SHP77 treated with DMSO at 0.1 percent for 48 hours (cell line): ENCODE measurements at regions not wholly inside any gene's neighbourhood (a gene's known extent, or its start where the extent isn't known, plus 50 kb on each side); places are given as distances from the start of the nearest gene placed in this dataset.
"Not testable (repeated sequence)": the region's sequence is repeated elsewhere in the genome, so short reads cannot be mapped to it uniquely, and the experiment has no call there.

Experiments
- DNase-seq: peaks from one replicate; lab custom pipeline; 2025; lab: John Stamatoyannopoulos, UW

DNA sequence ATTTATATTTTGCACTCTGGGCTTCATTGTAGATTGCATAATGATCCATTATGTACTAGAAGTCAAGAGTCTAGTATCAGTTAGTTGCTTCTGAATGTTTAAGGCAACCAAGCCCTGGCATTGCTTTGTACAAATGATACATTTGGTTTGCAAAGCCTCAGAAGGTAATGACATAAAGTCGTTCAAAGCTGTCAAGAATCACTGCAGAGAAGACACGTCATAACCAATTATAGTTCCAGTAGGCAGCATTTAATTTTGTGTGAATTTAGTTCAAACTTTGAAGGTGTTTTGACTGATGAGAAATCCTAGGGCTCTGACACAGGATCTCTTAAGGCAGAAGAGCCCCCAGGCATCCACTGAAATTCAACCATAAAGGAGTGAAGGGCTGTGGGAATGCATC lies 163.0 kb upstream of the KRR1 start:
- DNase-seq: no peak

DNA sequence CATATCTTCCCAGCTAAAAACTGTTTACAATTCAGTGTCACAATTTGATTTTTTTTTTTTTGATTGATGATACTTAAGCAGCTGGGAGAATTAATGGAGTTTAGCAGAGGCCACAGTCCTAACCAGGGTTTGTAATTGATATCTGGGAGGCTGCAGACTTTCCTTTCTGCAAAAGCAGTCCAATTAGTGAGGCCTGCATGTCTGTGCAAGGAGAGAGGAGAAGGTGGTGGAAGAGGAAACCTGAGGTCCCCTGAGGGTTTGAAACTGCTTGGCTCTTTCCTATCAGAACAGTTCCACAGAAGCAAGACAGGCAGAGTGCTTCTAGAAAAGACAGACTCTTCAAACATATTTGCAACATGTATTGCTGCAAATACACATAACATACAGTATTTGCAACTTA lies 160.8 kb upstream of the KRR1 start:
- no peak for DNase-seq

DNA sequence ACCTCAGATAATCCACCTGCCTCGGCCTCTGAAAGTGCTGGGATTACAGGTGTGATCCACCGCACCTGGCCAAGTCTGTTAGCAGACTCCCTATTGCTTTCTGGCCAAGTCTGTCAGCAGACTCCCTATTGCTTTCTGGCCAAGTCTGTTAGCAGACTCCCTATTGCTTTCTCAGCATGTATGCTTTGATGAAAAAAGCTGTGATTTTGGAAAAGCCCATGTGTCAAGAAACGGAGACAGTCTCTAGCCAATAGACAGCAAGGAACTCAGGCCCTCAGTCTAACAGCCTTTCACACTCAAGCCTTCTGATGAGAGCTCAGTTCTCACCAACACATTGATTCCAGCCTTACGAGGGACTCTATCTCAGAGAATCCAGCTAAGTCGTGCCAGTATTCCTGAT lies 158.8 kb upstream of the KRR1 start:
- no peak for DNase-seq

DNA sequence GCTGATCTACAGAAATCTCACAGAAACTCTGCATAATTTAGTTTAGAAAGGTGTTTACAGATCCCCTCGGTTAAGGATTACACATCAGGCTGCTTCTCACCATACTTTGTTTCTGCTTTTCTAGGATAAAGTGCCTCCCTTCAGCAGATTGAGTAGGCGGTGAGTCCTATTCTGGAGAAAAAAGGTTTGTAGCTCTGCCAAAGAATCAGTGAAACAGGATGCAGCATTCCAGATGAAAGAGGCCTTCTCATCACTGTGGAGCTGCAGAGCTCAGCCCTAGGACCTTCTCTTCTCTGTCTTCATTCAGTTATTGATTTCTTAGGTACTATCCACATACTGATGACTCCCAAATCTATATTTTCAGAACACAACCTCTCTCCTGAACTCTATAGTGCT lies 155.5 kb upstream of the KRR1 start:
- no peak for DNase-seq

DNA sequence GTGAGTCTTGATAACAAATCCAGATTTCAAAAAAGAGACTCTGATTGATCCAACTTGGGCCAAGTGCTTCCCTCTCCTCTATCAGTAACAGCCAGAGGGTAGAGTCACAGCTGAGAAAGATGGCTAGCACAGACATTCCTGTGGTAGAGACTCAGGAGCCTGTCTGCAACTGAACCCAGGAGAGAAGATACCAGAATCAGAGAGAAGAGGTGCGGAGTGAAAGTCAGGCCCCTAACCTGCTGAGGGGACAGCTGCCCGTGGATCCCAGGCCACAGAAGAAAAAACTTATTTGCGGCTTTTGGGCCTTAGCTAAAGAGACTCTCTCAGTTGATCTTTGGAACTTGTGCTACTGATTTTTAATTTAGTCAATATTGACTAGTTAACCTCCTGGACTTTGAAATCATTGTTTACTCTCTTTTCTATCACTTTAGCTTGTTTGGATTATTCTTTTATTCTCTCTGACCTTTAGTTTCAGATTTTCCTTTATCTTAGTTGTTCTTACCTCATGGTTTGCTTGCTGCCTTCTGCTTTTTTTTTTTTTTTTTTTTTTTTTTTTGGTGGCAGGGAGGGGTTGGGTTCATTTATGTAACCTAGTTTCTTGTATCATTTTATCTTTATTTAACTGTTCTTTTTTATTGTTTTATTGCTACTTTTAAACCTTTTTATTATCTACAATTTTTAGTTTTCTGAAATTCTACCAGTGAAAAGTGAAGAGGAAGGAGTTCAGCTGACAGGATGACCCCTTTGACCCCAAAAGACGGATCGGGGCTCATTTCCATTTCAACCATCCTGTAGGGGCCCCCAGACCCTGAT lies 154.9 kb upstream of the KRR1 start:
- DNase-seq: no peak

DNA sequence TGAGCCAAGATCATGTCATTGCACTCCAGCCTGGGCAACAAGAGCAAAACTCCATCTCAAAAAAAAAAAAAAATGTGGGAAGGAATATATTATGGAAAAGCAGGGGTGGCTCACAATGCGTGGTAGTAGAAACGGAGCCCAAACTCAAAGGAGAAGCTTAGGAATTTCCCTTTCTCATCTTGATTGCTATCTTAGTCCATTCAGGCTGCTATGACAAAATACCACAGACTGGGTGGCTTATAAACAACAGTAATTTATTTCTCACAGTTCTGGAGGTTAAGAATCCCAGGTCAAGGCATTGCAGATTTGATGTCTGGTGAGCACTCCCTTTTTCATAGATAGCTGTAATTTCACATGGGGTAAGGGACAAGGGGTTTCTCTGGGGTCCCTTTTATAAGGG lies 153.8 kb upstream of the KRR1 start:
- no peak for DNase-seq

DNA sequence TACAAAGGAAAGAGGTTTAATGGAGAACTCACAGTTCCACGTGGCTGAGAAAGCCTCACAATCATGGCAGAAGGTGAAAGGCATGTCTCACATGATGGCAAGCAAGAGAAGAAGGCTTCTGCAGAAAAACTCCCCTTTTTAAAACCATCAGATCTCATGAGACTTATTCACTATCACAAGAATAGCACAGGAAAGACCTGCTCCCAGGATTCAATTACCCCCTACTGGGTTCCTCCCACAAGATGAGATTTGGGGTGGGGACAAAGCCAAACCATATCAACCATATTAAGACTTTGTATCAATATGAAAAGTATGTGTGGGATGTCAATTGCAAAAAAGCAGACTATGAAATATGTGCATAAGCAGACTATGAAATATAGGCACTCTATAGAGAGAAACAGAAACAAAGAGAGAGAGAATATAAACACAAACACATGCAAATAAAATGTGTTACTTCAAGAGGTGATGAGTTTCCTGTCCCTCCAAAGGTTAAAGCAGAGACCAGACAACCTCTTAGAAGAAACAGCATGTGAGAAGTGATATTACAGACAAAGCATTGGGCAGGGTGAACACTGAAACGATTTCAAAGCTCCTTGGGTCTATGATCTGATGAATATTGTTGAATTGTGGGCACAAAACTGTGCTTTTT lies 151.2 kb upstream of the KRR1 start:
- DNase-seq: no peak

DNA sequence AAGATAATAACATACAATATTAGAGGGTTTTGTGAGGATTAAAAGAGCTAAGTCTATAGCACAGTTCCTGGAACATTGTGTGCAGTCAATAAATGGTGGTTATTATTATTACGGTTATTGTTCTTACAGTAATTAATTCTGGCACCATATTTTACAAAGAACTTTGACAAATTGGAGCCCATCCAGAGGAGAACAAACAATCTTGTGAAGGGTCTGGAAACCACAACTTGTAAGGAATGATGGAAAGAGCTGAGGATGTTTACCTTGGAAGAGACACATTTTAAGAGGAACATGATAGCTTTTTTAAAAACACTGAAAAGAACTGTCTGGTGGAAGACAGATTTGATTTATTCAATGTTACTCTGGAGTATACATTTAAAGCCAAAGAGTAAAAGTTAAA lies 150.5 kb upstream of the KRR1 start:
- no peak for DNase-seq

DNA sequence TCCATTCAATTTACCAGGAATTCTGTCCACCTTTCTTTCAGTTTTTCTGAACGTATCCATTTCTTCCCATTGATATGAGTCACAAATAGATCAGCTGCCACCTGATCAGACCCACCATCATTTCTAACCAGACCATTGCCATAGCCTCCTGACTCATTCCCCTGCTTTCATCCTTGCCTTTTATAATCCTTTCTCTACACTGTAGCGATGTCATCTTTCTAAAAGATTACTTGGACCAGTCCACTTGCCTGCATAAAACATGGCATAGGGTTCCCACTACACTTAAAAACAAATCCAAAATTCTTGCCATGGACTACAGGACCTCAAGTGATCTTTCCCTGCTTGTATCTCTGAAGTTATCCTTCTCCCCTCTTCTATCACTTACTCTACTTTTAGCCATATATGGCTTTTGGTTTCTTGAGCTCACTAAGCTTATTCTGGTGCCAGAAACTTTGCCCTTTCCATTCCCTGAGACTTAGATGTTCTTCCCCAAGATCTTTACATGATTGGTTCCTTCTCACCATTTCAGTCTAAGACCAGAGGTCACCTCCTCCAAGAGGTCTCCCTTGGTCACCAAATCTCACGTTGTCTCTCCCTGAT lies 149.5 kb upstream of the KRR1 start:
- no peak for DNase-seq

DNA sequence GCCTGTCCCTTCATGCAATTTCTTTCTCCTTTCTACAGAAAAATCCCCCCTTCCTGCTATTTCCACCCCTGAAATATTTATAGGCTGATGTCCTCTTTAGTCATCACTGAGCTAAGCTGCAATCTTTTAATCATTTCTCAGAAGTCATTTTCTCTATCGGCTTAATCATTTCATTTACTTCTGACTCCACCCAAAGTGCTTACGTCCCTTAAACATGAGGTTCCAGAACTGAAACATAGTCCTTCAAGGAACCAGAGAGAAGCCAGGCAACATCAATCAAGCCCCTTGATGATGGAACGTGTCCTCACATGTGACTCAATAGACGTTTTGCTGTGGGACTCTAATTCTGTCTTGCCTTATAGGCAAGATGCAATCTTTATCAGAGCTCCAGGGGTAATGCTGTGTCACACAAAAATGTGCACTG lies 148.7 kb upstream of the KRR1 start:
- DNase-seq: no peak

DNA sequence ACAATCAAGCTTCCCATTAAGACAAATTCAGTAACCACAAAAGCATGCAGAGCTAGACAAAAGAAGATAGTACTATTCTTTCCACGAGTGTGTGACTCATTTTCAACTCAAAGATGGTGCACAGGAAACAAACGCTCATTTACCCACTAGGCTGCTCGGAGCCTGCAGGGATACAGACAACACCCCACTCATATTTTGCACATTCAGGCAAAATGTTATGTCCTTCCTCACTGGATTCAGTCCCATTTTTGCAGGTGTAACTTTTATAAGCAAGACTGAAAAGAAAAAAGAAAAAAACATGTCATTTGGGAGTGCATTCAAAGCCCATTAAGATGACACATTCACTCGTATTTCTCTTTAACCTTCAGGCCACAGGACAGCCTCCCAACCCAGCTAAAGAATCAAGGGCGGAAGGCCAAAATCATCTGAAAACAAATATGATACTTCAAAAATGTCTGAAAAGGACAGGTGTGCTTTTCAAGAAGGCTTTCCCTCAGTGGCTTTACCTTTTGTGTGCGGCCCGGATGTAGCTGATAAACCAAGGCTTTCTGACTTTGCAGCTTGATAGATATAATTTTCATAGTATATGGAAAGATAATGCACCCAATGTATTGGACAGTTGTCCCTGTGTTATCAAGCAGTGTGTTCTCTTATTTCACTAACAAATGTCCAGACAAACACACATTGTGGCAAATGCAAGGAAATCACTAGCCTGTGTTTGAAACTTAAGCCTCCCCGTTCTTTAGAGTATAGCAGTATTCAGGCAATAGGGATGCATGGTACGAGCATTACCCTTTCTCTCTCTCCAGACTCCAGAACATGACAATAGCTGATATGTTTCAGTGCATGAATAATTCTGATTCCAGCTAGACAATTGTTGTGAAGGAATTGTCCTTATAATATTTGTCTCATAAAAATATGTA lies 147.8 kb upstream of the KRR1 start:
- no peak for DNase-seq

DNA sequence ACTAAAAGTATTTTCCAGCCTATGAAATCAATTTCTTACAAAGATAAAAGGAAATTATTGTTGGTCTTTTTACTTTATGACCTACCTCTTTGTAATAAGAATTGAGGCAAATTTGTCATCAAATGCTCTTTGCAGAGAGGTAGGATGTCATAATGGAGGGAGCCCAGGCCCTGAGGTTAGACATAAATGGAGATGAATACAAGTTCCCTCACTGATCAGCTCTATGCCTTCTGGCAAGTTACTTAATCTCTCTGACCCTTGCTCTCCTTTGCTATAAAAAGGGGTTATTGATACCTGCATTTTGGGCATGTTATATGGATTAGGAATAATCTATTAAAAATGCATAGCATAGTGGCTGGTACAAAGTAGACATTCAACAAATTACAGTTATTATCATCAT lies 146.9 kb upstream of the KRR1 start:
- DNase-seq: no peak

DNA sequence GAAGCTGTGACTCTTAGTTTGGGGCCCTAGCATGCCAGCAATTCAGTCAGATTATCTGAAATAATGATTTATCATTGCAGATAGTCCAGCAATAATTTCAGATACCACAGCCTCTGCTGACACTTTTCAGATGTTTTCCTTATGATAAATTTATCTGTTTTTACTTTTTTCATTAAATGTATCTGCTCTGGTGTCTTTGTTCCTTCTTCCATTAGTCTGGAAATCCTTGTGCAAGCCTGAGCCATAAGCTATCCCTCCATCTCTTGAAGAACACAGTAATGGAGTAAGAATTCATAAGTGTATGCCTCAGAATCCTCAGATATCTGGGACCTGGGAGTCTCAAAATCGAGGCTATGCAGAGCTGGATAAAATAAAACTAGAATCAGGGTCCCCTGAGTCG lies 146.4 kb upstream of the KRR1 start:
- DNase-seq: no peak

DNA sequence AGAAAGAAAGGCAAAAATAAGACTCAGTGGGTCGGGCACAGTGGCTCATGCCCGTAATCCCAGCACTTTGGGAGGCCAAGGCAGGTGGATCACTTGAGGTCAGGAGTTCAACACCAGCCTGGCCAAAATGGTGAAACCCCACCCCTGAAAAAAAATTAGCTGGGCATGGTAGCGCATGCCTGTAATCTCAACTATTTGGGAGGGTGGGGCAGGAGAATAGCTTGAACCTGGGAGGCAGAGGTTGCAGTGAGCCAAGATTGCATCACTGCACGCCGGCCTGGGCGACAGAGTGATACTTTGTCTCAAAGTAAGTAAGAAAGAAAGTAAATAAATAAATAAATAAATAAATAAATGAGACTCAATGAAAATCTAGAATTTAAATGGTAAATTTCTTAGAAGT lies 145.9 kb upstream of the KRR1 start:
- not testable (repeated sequence) for DNase-seq

DNA sequence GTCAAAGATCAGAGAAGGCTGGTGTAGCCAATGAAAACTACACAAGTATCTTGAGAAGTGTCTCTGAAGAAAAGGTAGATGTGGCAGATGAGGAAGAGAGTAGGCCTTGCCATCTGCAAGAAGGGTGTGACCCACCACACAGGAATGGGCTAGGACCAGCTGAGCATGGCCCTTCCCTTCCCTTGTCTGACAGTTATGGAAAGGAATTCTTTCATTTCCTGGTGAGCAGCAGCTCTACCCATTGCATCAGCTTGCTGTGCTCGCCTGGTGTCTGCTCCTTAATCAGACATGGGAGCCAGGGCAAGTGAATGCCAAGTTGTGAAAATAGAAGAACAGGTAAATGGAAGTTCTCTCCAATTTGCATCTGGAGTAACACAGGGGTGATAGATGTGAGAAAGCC lies 145.2 kb upstream of the KRR1 start:
- DNase-seq: no peak

DNA sequence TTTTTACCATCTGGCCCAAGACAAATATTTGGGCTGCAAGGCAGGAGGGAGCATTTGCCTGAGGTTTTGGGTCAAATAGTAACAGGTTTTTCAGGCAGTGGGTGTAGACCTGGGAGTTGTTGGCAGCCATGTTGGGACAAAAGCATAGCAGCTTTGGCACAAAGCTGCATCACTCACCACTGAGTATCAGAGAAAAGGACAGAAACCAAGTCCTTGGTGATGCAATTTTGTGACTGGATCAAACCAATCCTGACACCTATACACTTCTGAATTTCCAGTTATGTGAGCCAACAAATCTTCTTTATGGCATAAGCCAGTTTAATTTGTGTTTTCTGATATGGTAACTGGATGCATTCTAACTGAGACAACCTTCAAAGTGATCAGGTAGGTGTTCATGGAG lies 144.8 kb upstream of the KRR1 start:
- no peak for DNase-seq

DNA sequence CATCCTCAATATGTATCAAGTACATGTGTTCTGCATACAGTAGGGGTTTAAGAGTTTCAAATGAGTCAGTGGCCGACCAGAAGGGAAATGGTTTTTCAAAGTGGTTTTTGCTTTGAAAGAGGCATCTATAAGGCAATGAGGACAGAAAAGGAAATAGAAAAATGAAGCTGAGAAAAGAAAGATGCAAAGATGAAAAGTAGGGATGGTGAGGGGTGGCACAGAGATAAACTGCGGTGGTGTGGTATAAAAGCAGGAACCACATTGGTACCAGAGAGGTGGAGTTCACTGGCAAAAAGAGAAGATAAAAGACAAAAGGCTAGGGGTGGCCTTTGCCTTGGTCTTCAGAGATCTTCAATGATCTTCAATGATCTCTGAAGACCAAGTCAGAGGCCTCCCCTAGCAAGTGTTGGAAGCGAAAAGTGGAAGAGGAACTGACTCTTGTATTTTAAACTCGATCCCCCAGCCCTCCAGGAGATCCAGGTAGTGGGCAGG lies 144.0 kb upstream of the KRR1 start:
- no peak for DNase-seq

DNA sequence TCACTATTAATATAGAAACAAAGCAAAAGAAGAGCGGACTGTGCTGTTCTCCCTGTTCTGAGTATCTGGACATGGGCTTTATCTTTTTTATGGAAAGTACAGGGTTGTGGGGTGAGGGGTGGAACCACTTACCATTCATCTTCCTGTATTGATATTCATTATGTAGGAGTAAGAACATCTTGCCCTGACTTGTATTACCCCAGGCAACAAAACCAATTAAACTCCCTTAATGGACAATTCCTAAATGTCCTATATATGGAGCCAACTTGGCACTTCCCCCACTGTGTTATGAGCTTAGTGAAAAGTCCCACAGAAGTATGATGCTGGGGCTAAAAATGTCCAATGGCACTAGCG lies 139.9 kb upstream of the KRR1 start:
- DNase-seq: no peak

DNA sequence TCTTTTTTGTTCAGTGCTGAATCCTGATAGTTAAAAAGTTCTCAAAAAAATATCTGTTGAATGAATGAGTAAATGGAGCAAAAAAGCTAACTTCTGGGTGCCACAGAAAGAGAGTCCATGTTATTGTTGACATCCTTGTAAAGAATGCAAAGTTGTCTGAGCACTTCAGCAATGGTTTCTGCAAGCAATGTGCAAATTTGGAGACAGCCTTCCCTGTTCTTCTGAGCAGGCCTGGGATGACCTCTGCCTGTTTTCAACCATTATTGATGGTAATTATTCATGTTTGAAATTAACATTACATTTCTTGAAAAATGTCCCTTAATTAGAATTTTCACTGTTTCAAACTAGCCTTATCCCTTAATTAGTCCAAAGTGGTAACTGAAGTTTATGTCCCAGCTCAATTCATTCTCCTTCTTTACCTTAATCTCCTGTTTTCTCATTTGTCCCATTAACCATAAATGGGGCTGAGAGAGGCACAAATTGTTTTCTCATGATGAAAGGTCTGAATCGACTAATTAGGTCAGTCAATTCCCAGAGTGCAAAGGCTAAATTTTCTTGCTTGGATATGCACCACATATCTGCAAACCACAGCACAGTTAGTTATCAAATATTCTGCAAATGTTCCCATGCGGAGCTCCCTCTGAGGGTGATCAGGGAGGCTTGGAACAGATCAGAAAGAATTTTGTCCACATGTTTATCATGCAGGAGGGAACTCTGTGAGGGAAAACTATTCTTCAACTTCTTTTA lies 139.4 kb upstream of the KRR1 start:
- DNase-seq: no peak

DNA sequence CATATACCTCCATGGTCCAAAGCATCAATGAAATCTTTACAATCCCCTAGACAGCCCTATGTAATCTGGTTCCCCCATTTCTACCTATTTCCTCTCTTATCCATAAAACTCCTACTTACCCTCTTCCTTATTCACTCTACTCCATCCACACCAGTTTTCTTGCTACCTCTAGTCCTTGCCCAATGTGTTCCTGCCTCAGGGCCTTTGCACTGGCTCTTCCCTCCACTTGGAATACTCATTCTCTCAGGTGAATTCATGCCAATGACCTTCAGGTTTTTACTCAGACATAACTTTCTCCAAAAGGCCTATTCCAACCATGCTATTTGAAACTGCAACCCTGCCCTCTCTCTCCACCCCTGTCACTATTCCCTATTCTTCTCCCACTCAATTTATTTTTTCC lies 138.7 kb upstream of the KRR1 start:
- no peak for DNase-seq

DNA sequence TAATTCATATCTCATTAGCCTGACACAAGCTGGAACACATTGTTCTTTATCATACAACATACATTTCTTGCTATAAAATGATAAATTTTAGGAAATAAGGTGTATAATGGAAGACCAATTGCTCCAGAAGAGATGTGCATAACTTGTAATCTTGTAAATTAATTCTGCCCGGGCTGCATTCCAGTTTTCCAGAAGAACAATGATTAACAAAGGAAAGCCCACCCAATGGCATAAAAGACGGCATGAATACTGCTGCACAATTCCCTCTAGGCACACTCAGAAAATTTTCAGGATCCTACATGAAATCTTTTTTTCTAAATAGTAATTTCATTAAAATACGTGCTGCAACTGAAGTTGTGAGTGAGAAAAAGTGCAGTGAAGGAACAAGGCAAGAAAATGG lies 137.4 kb upstream of the KRR1 start:
- no peak for DNase-seq
